ENCODE measurements at regions not wholly inside any gene's neighbourhood (a gene's known extent, or its start where the extent isn't known, plus 50 kb on each side); places are given as distances from the start of the nearest gene placed in this dataset.

DNA sequence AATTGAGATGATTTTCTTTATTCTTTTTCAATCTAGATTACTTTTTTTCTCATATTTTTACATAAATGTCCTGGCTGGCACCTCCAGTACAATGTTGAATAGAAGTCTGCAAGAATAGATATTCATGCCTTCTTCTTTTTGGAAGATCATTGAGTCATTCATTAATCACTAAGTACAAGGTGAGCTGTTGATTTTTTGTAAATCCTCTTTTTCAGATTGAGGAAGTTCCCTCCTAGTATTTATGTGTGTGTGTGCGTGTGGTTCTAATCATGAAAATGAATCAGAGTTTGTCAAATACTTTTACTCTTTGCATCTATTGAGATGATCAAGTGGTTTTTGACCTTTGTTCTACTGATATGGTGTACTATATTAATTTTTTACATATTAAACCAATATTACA, 859.3 kb downstream of the KCNT2 start:
- FAIRE-seq (no peak), DNase-seq (ENCODE audit: low read depth, low spot score) (no peak), ATAC-seq (no peak)
- Histone ChIP-seq H3K4me3 (no peak overlapping the region), H2AFZ (ENCODE audit: control insufficient read depth, low read depth, low read length) (no peak overlapping the region), H3K27ac (ENCODE audit: control insufficient read depth, insufficient read depth) (no peak overlapping the region), H3K4me1 (ENCODE audit: control insufficient read depth, insufficient read depth, low read length) (no peaks in the 10 kb centered on the region), H3K27me3 (replicated peaks in 1 of 2; ENCODE audit: control insufficient read depth in 2 of 2, insufficient read depth in 2 of 2, low read length in 1 of 2) (no peaks in the 10 kb centered on the region), H3K36me3 (ENCODE audit: control insufficient read depth in 2 of 2, insufficient read depth in 2 of 2, low read length in 1 of 2) (no peaks in the 10 kb centered on the region), H3K79me2 (ENCODE audit: control insufficient read depth, insufficient read depth, low read length) (no peaks in the 10 kb centered on the region), H4K20me1 (ENCODE audit: control insufficient read depth, insufficient read depth) (no peaks in the 10 kb centered on the region), H3K9ac (ENCODE audit: control insufficient read depth, insufficient read depth, low read length) (no peak overlapping the region), H3K4me2 (ENCODE audit: control insufficient read depth, insufficient read depth) (no peak overlapping the region), H3K9me3 (replicated peaks; ENCODE audit: control insufficient read depth, insufficient read depth, low read length) (no peaks in the 10 kb centered on the region)
- TF ChIP-seq, protein P1, sequence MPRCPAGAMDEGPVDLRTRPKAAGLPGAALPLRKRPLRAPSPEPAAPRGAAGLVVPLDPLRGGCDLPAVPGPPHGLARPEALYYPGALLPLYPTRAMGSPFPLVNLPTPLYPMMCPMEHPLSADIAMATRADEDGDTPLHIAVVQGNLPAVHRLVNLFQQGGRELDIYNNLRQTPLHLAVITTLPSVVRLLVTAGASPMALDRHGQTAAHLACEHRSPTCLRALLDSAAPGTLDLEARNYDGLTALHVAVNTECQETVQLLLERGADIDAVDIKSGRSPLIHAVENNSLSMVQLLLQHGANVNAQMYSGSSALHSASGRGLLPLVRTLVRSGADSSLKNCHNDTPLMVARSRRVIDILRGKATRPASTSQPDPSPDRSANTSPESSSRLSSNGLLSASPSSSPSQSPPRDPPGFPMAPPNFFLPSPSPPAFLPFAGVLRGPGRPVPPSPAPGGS (IDR thresholded peaks at IDR 0.05; ENCODE audit: borderline replicate concordance, insufficient read depth, low read depth, low read length, poor library complexity, severe bottlenecking): no peak
- TF ChIP-seq ETV6 (conservative IDR thresholded peaks at IDR 0.05 in 1 of 2, IDR thresholded peaks at IDR 0.05 in 1 of 2; ENCODE audit: borderline replicate concordance in 1 of 2, low read depth in 1 of 2): no peak
- no peak for TF ChIP-seq BMI1 (IDR thresholded peaks at IDR 0.05; ENCODE audit: borderline replicate concordance)
- TF ChIP-seq, protein P2, sequence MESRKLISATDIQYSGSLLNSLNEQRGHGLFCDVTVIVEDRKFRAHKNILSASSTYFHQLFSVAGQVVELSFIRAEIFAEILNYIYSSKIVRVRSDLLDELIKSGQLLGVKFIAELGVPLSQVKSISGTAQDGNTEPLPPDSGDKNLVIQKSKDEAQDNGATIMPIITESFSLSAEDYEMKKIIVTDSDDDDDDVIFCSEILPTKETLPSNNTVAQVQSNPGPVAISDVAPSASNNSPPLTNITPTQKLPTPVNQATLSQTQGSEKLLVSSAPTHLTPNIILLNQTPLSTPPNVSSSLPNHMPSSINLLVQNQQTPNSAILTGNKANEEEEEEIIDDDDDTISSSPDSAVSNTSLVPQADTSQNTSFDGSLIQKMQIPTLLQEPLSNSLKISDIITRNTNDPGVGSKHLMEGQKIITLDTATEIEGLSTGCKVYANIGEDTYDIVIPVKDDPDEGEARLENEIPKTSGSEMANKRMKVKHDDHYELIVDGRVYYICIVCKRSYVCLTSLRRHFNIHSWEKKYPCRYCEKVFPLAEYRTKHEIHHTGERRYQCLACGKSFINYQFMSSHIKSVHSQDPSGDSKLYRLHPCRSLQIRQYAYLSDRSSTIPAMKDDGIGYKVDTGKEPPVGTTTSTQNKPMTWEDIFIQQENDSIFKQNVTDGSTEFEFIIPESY (IDR thresholded peaks at IDR 0.05): no peak
- no peak for TF ChIP-seq ATF7 (IDR thresholded peaks at IDR 0.05; ENCODE audit: low read depth)
- TF ChIP-seq, protein P3, sequence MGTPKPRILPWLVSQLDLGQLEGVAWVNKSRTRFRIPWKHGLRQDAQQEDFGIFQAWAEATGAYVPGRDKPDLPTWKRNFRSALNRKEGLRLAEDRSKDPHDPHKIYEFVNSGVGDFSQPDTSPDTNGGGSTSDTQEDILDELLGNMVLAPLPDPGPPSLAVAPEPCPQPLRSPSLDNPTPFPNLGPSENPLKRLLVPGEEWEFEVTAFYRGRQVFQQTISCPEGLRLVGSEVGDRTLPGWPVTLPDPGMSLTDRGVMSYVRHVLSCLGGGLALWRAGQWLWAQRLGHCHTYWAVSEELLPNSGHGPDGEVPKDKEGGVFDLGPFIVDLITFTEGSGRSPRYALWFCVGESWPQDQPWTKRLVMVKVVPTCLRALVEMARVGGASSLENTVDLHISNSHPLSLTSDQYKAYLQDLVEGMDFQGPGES (IDR thresholded peaks at IDR 0.05): no peak
- TF ChIP-seq, protein P4, sequence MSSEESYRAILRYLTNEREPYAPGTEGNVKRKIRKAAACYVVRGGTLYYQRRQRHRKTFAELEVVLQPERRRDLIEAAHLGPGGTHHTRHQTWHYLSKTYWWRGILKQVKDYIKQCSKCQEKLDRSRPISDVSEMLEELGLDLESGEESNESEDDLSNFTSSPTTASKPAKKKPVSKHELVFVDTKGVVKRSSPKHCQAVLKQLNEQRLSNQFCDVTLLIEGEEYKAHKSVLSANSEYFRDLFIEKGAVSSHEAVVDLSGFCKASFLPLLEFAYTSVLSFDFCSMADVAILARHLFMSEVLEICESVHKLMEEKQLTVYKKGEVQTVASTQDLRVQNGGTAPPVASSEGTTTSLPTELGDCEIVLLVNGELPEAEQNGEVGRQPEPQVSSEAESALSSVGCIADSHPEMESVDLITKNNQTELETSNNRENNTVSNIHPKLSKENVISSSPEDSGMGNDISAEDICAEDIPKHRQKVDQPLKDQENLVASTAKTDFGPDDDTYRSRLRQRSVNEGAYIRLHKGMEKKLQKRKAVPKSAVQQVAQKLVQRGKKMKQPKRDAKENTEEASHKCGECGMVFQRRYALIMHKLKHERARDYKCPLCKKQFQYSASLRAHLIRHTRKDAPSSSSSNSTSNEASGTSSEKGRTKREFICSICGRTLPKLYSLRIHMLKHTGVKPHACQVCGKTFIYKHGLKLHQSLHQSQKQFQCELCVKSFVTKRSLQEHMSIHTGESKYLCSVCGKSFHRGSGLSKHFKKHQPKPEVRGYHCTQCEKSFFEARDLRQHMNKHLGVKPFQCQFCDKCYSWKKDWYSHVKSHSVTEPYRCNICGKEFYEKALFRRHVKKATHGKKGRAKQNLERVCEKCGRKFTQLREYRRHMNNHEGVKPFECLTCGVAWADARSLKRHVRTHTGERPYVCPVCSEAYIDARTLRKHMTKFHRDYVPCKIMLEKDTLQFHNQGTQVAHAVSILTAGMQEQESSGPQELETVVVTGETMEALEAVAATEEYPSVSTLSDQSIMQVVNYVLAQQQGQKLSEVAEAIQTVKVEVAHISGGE (CRISPR knock-in tag; IDR thresholded peaks at IDR 0.05): no peak
- no peak for TF ChIP-seq ZBED1 (IDR thresholded peaks at IDR 0.05; ENCODE audit: borderline replicate concordance)
- no peak for TF ChIP-seq POU2F2 (IDR thresholded peaks at IDR 0.05; ENCODE audit: borderline replicate concordance, low read depth, low read length)
- no peak for TF ChIP-seq EZH2 (IDR thresholded peaks at IDR 0.05; ENCODE audit: borderline replicate concordance, control insufficient read depth, low read depth, low read length)
- no peak for TF ChIP-seq PML (IDR thresholded peaks at IDR 0.05; ENCODE audit: low read length)
- TF ChIP-seq PAX8 (IDR thresholded peaks at IDR 0.05): no peak
- no peak for TF ChIP-seq KAT2A (conservative IDR thresholded peaks at IDR 0.05; ENCODE audit: control insufficient read depth, low read depth, low read length)
- TF ChIP-seq, protein P5, sequence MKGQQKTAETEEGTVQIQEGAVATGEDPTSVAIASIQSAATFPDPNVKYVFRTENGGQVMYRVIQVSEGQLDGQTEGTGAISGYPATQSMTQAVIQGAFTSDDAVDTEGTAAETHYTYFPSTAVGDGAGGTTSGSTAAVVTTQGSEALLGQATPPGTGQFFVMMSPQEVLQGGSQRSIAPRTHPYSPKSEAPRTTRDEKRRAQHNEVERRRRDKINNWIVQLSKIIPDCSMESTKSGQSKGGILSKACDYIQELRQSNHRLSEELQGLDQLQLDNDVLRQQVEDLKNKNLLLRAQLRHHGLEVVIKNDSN (IDR thresholded peaks at IDR 0.05; ENCODE audit: borderline replicate concordance, extremely low read length, insufficient read depth, low read depth, low read length): no peak
- POLR2A ChIA-PET: no interaction called here
- CTCF ChIA-PET: no interaction called here
- no TSS peak for BruUV-seq (replicated peaks)
- intact Hi-C loops (cut with micrococcal nuclease; ENCODE audit: unreplicated experiment): no loop called here
- RAD21 ChIA-PET (ENCODE audit: unreplicated experiment): no interaction called here
- in situ Hi-C loops (cut with MboI): no loop called here
- WGBS (ENCODE audit: insufficient coverage, insufficient replicate concordance, low lambda C conversion rate, missing lambda C conversion rate): 88% methylated on average over 1 of the region's 1 CpG
- SMC1A ChIA-PET (ENCODE audit: uncharacterized antibody, unreplicated experiment): no interaction called here
